Glutamatergic neuron (in vitro differentiated cells): ENCODE measurements at regions not wholly inside any gene's neighbourhood (a gene's known extent, or its start where the extent isn't known, plus 50 kb on each side); places are given as distances from the start of the nearest gene placed in this dataset.

Source experiments
- DNase-seq: peaks from one replicate; pipeline ENCODE4 v3.0.0; 2022
- H3K27ac Mint-ChIP-seq: one replicate; pipeline ENCODE4 v1.8.0; 2020; ENCODE audit warnings: mild to moderate bottlenecking, mixed read lengths, inconsistent platforms; ENCODE audit not compliant: unreplicated experiment
- H3K27me3 Mint-ChIP-seq: one replicate; pipeline ENCODE4 v1.8.0; 2020; ENCODE audit warnings: mild to moderate bottlenecking, moderate library complexity, mixed read lengths, inconsistent platforms; ENCODE audit not compliant: unreplicated experiment
- H3K36me3 Mint-ChIP-seq: one replicate; pipeline ENCODE4 v1.8.0; 2020; ENCODE audit warnings: mild to moderate bottlenecking, mixed read lengths, inconsistent platforms; ENCODE audit not compliant: unreplicated experiment
- H3K4me1 Mint-ChIP-seq: one replicate; pipeline ENCODE4 v1.8.0; 2020; ENCODE audit warnings: mild to moderate bottlenecking, low read depth, mixed read lengths, inconsistent platforms; ENCODE audit not compliant: unreplicated experiment
- H3K4me3 Mint-ChIP-seq: one replicate; pipeline ENCODE4 v1.8.0; 2020; ENCODE audit warnings: mild to moderate bottlenecking, mixed read lengths, inconsistent platforms; ENCODE audit not compliant: unreplicated experiment
- H3K9me3 Mint-ChIP-seq: one replicate; pipeline ENCODE4 v1.8.0; 2020; ENCODE audit warnings: mild to moderate bottlenecking, moderate library complexity, mixed read lengths, inconsistent platforms; ENCODE audit not compliant: unreplicated experiment
- TF ChIP-seq, protein P1 (sequence below): fragments of 200-600 bp; sonication (generic); IDR thresholded peaks from one replicate; pipeline ENCODE4 v1.5.0; 2021; ENCODE audit not compliant: partially characterized antibody, unreplicated experiment

GRCh38 chr10:121355161-121355560 lies 243.1 kb downstream of the FGFR2 start:
- Mint-ChIP-seq H3K4me1 (peaks cover 5% of the 10 kb centered on the region), H3K9me3 (no peaks in the 10 kb centered on the region), H3K36me3 (no peaks in the 10 kb centered on the region), H3K4me3 (no peak overlapping the region), H3K27ac (no peak overlapping the region), H3K27me3 (peaks cover 2% of the 10 kb centered on the region)
- no peak for DNase-seq
- TF ChIP-seq, protein P1, sequence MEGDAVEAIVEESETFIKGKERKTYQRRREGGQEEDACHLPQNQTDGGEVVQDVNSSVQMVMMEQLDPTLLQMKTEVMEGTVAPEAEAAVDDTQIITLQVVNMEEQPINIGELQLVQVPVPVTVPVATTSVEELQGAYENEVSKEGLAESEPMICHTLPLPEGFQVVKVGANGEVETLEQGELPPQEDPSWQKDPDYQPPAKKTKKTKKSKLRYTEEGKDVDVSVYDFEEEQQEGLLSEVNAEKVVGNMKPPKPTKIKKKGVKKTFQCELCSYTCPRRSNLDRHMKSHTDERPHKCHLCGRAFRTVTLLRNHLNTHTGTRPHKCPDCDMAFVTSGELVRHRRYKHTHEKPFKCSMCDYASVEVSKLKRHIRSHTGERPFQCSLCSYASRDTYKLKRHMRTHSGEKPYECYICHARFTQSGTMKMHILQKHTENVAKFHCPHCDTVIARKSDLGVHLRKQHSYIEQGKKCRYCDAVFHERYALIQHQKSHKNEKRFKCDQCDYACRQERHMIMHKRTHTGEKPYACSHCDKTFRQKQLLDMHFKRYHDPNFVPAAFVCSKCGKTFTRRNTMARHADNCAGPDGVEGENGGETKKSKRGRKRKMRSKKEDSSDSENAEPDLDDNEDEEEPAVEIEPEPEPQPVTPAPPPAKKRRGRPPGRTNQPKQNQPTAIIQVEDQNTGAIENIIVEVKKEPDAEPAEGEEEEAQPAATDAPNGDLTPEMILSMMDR, result no peak

GRCh38 chr10:121356183-121356582 lies 242.1 kb downstream of the FGFR2 start:
- no peak overlapping the region for H3K27ac Mint-ChIP-seq
- DNase-seq, result no peak
- no peak overlapping the region for H3K4me3 Mint-ChIP-seq
- peaks cover 2% of the 10 kb centered on the region for H3K27me3 Mint-ChIP-seq
- H3K36me3 Mint-ChIP-seq, result no peaks in the 10 kb centered on the region
- H3K9me3 Mint-ChIP-seq, result no peaks in the 10 kb centered on the region
- peaks cover 5% of the 10 kb centered on the region for H3K4me1 Mint-ChIP-seq
- TF ChIP-seq, protein P1, result no peak

GRCh38 chr10:121357401-121357800 lies 240.8 kb downstream of the FGFR2 start:
- Mint-ChIP-seq H3K9me3 (no peaks in the 10 kb centered on the region), H3K36me3 (no peaks in the 10 kb centered on the region), H3K4me1 (peaks cover 5% of the 10 kb centered on the region), H3K27ac (no peak overlapping the region), H3K4me3 (no peak overlapping the region), H3K27me3 (peaks cover 2% of the 10 kb centered on the region)
- no peak for DNase-seq
- TF ChIP-seq, protein P1, result no peak

DNA sequence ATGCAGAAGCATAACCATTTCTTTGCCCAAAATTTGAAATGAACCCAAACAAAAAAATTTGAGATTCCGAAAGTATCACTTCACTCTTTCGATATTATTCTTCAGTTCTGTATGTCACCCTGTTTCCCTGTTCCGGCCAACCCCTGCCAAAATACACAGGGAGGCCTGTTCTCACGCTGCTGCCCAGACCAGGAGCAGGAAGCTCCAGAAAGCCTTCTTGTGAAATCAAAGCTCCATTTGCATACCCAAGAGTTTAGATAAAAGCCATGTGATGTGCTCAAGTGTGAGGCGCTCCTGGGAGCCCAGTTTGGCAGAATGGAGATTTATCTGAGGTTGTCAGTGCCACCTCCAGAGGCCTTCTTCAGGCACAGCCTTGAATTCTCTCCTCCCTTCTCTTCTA lies 236.2 kb downstream of the FGFR2 start:
- TF ChIP-seq, protein P1, result no peak
- Mint-ChIP-seq H3K4me1 (peaks cover 5% of the 10 kb centered on the region), H3K27ac (no peak overlapping the region), H3K4me3 (no peak overlapping the region), H3K36me3 (peaks cover 7% of the 10 kb centered on the region), H3K27me3 (peaks cover 3% of the 10 kb centered on the region), H3K9me3 (no peaks in the 10 kb centered on the region)
- DNase-seq, result no peak

- Mint-ChIP-seq H3K9me3 (no peaks in the 10 kb centered on the region), H3K36me3 (peaks cover 7% of the 10 kb centered on the region), H3K4me1 (peaks cover 6% of the 10 kb centered on the region), H3K27ac (no peak overlapping the region), H3K27me3 (peaks cover 3% of the 10 kb centered on the region), H3K4me3 (no peak overlapping the region)
- TF ChIP-seq, protein P1, result no peak
- DNase-seq, result no peak
Measured at GRCh38 chr10:121365566-121365965, 232.7 kb downstream of the FGFR2 start.
